Left colon (tissue), 2 donors: ENCODE measurements at regions not wholly inside any gene's neighbourhood (a gene's known extent, or its start where the extent isn't known, plus 50 kb on each side); places are given as distances from the start of the nearest gene placed in this dataset.

Experiments
- ATAC-seq: fragments of 200-7000 bp; cut with Tn5 transposase; one replicate; pipeline ENCODE4 v1.9.1; 2020; ENCODE audit warnings: mild to moderate bottlenecking, moderate library complexity
- DNase-seq, 2 donors: peaks; one replicate each; pipeline ENCODE4 v3.0.0-alpha.2; 2020
- intact Hi-C, 2 donors: fragments of 100-400 bp; cut with DNase I in 1 of 2; cut with micrococcal nuclease in 1 of 2; formaldehyde crosslinking; loops; one replicate each; pipeline versions ENCODE4 v1.11.2 to v1.14.0; 2022; cut with DNase I, micrococcal nuclease
- donor health status: DM: no; HTN: no; CAD: no.
- donor health status: DM: yes; HTN: yes; CAD: no.

DNA sequence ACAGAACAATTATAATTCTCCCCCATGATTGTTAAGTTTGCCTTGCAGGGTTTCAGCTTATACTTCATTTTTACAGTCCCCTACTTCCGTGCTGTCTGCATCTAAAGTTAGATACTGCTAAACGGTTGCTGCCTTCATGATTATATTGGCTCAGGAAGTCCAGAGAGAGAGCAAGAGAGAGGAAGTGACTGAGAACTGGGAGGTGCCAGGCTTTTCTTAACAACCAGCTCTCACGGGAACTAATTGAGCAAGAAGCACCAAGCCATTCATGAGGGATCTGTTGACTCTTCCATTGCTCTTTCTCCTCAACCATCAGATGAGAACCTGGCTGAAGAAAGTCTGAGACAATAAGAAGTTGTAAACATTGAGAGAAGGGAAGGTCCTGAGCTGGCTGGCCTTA, 125.5 kb upstream of the SIX2 start:
- intact Hi-C loops = no loop called here
- ATAC-seq (peak; percentile 88), DNase-seq (no peak)

DNA sequence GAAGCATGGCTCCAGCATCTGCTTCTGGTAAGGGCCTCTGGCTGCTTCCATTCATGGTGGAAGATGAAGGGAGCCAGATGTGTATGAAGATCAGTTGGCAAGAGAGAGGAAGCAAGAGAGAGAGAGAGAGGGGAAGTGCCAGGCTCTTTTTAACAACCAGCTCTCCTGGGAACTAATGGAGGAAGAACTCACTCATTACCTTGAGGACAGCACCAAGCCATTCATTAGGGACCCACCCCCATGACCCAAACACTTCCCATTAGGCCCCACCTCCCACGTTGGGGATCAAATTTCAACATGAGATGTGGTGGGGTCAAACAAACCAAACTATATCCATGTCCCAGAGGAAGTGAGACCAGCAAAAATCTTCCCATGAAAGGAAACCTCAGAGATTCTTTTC, 124.8 kb upstream of the SIX2 start:
- DNase-seq = no peak
- intact Hi-C loops = no loop called here
- no peak for ATAC-seq

- ATAC-seq (no peak), DNase-seq (no peak)
- intact Hi-C loops = no loop called here
Observed at GRCh38 chr2:45132551-45132950, 123.3 kb upstream of the SIX2 start.

DNA sequence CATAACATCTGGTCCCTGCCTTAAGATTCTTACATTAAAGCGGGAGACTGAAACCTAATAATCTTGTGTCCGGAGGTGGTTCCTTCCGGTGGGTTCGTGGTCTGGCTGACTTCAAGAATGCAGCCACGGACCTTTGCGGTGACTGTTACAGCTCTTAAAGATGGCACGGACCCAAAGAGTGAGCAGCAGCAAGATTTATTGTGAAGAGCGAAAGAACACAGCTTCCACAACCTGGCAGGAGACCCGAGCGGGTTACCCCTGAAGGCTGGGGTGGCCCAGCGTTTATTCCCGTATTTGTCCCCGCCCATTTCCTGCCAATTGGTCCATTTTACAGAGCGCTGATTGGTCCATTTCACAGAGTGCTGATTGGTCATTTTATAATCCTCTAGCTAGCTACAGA, 122.3 kb upstream of the SIX2 start:
- intact Hi-C loops = no loop called here
- DNase-seq (no peak), ATAC-seq (no peak)

DNA sequence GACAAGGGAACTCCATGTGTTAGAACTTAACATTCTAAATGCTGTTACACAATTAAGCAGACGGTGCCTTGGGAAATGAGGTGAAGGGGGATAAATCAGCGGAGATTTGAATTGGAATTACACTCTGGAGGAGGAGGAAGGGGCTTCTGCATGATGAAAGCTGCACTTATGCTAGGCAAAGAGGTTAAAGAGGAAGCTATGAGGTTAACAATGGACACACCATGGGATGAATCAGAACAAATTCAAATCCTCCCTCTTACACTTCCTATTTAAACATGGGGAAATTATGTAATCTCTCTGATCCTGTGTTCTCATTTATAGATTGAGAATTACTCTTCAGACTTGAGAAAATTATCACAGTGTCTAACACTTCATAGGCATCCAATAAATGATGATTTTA, 121.5 kb upstream of the SIX2 start:
- DNase-seq (no peak), ATAC-seq (no peak)
- intact Hi-C loops = no loop called here

GRCh38 chr2:45128580-45128997, 119.3 kb upstream of the SIX2 start:
- ATAC-seq = no peak
- intact Hi-C loops = no loop called here
- DNase-seq = no peak

GRCh38 chr2:45127891-45128290, 118.6 kb upstream of the SIX2 start:
- DNase-seq (no peak), ATAC-seq (no peak)
- intact Hi-C loops = no loop called here

- intact Hi-C loops = no loop called here
- no peak for ATAC-seq
- no peak for DNase-seq
Observed at GRCh38 chr2:45127321-45127720, 118.1 kb upstream of the SIX2 start.

DNA sequence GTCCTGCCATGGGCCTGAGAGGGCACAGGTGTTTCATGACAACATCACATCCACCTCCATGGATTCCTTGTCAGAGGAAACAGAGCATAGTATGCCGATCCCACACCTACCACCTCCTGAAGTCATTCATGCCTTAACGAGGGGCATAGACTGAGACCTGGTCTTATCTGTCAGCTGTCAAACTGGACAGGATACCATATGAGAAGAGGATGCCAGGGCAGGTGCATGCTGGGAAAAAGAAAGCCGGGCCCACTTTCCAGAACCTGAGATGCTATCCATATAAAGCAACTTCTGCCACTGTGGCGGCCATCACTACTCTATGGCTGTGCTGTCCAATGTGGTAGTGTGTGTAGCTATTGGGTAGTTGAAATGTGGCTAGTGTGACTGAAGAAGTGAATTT, 116.0 kb upstream of the SIX2 start:
- DNase-seq (no peak), ATAC-seq (no peak)
- intact Hi-C loops = no loop called here

DNA sequence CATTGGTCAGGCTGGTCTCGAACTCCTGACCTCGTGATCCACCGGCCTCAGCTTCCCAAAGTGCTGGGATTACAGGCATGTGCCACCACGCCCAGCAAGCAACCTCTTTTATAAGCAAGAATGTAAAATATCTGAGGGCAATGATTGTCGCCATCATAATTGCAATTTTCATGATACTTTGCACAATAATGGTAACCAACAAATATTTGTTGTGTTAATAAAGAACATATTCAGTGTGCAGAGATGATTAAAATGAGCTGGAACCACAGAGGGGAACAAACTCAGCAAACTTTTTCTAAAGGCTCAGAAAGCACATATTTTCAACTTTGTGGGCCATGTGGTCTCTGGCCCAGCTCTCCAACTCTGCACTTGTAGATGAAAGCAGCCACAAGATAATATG, 115.2 kb upstream of the SIX2 start:
- ATAC-seq (no peak), DNase-seq (no peak)
- intact Hi-C loops = no loop called here

- intact Hi-C loops = no loop called here
- ATAC-seq (no peak), DNase-seq (no peak)
Observed at GRCh38 chr2:45123521-45124191, 114.4 kb upstream of the SIX2 start.

DNA sequence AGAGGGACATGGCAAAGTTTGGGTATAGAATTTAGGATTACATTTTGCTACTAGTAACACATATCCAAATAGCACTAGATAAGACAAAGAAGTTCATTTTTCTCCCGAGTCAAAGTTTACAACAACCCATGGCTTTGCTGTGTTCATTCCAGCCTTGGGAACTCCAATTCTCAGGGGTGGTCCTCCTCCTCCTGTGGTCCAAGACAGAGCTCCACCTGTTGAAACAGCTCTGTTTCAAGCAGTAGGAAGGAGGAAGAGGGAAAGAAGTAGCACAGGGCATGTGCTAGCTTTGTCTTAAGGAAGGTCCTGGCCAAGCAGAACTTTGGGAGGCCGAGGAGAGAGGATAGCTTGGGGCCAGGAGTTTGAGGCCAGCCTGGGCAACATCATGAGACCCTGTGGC, 113.8 kb upstream of the SIX2 start:
- DNase-seq (no peak), ATAC-seq (no peak)
- intact Hi-C loops = no loop called here

- no peak for DNase-seq
- intact Hi-C loops = no loop called here
- no peak for ATAC-seq
Observed at GRCh38 chr2:45121236-45121927, 112.1 kb upstream of the SIX2 start.

- ATAC-seq (no peak), DNase-seq (no peak)
- intact Hi-C loops = no loop called here
Observed at GRCh38 chr2:45120546-45120945, 111.3 kb upstream of the SIX2 start.

- DNase-seq (no peak), ATAC-seq (no peak)
- intact Hi-C loops = no loop called here
Observed at GRCh38 chr2:45119855-45120254, 110.6 kb upstream of the SIX2 start.

DNA sequence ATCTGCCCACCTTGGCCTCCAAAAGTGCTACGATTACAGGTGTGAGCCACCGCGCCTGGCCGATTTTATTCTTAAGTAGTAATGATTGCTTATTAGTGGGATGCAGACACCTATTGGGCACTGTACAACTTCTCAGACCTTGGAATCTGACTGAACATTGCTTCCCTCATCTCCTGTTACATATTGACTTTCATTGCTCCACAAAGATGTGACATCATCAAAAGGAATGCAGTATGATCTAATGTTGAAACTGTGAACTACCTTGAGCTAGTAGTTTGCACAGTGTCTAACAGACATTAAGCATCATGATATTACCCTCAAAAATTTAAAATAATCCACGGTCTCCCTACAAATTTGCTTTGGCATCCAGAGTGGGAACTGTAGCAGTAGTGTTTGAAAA, 109.8 kb upstream of the SIX2 start:
- no peak for ATAC-seq
- no peak for DNase-seq
- intact Hi-C loops = no loop called here

- intact Hi-C loops = no loop called here
- ATAC-seq (no peak), DNase-seq (no peak)
Observed at GRCh38 chr2:45117383-45117782, 108.1 kb upstream of the SIX2 start.

DNA sequence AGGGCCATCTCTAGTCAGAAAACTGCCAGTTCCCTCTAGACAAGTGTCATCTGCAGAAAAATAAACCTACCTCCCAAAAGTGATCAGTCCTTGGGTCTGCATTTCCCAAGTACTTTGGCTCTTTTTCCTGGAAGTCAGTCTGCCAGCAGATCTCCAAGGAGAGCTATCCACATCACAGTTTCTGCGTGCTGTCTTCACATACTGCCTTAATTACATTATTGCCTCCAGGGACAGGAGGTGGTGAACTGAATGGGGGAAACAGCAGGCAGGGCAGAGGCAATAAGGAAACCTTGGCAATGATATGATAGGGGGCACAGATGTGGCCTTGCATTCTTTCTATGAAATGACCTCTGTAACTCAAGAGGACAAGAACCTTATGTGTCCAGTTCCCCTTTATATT, 105.9 kb upstream of the SIX2 start:
- intact Hi-C loops = no loop called here
- DNase-seq (no peak), ATAC-seq (no peak)

DNA sequence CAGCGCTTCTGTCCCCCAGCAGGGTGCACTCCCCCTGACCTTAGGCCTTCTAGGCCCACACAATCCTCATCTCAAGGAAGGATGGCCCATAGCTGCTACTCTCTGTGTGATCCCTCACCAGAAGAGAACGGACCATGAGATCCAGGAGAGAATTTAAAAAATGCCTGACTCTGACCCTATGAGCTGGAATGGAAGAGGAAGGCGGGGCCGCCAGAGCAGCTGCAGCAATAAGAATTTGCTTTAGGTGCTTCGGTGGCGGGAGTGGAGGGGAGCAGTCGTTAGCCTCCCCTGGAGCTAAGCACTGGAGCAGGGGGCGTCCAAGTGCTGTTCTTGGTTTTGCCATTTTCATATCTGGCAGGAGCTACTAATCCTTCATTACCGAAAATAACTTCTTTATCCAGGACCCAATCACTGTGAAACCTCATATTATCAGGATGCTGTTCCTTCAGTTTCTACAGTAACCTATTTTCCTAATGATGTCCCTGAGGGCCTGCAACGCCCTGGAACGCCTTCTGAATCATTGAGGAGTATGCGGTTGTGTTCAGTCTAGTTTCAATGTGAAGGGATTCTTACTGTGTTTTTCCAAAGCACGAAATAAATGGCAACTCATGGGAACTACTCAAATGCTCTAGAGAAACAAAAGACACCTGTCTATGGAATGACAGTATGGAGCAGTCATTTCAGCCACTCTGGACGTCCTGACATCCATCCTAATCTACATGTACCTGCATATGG, 105.1 kb upstream of the SIX2 start:
- ATAC-seq (no peak), DNase-seq (no peak)
- intact Hi-C loops = no loop called here

- intact Hi-C loops = no loop called here
- ATAC-seq (no peak), DNase-seq (no peak)
Observed at GRCh38 chr2:45112750-45113149, 103.5 kb upstream of the SIX2 start.
